GM18909 (cell line): ENCODE measurements at regions not wholly inside any gene's neighbourhood (a gene's known extent, or its start where the extent isn't known, plus 50 kb on each side); places are given as distances from the start of the nearest gene placed in this dataset.

Experiments used
- ATAC-seq: cut with Tn5 transposase; IDR thresholded peaks from one replicate; pipeline ENCODE4 v1.9.1; 2021; ENCODE audit warnings: mild to moderate bottlenecking; ENCODE audit not compliant: unreplicated experiment, poor library complexity

- no peak for ATAC-seq
Measured at GRCh38 chr10:44765299-44765698, 145.8 kb upstream of the TMEM72 start.

- no peak for ATAC-seq
Measured at GRCh38 chr10:44766631-44767030, 144.5 kb upstream of the TMEM72 start.

GRCh38 chr10:44769450-44769849, 141.7 kb upstream of the TMEM72 start:
- ATAC-seq: no peak

- ATAC-seq: no peak
Measured at GRCh38 chr10:44771233-44771995, 139.7 kb upstream of the TMEM72 start.

GRCh38 chr10:44773565-44773964, 137.6 kb upstream of the TMEM72 start:
- no peak for ATAC-seq

GRCh38 chr10:44774676-44775401, 136.3 kb upstream of the TMEM72 start:
- ATAC-seq: no peak

GRCh38 chr10:44775402-44775741, 135.8 kb upstream of the TMEM72 start:
- no peak for ATAC-seq

- no peak for ATAC-seq
Measured at GRCh38 chr10:44776181-44776580, 135.0 kb upstream of the TMEM72 start.

- ATAC-seq: no peak
Measured at GRCh38 chr10:44779511-44779910, 131.6 kb upstream of the TMEM72 start.

GRCh38 chr10:44780426-44780825, 130.7 kb upstream of the TMEM72 start:
- no peak for ATAC-seq

GRCh38 chr10:44781131-44781530, 130.0 kb upstream of the TMEM72 start:
- no peak for ATAC-seq

GRCh38 chr10:44786286-44786850, 124.8 kb upstream of the TMEM72 start:
- ATAC-seq: no peak

GRCh38 chr10:44787480-44788075, 123.6 kb upstream of the TMEM72 start:
- no peak for ATAC-seq

GRCh38 chr10:44788147-44789129, 122.7 kb upstream of the TMEM72 start:
- ATAC-seq: no peak

- no peak for ATAC-seq
Measured at GRCh38 chr10:44792119-44792775, 118.9 kb upstream of the TMEM72 start.

- ATAC-seq: no peak
Measured at GRCh38 chr10:44799966-44800365, 111.2 kb upstream of the TMEM72 start.

- no peak for ATAC-seq
Measured at GRCh38 chr10:44801383-44802327, 109.5 kb upstream of the TMEM72 start.

GRCh38 chr10:44803862-44804261, 107.3 kb upstream of the TMEM72 start:
- ATAC-seq: no peak
